AG09309 (cell line): ENCODE measurements at regions not wholly inside any gene's neighbourhood (a gene's known extent, or its start where the extent isn't known, plus 50 kb on each side); places are given as distances from the start of the nearest gene placed in this dataset.
A peak's percentile ranks its signal among the peaks of the same experiment; 100 is the strongest.
"Not testable (repeated sequence)": the region's sequence is repeated elsewhere in the genome, so short reads cannot be mapped to it uniquely, and the experiment has no call there.

Experiments used
- DNase-seq: peaks from one replicate; pipeline ENCODE4 v3.0.0-alpha.2; 2010; ENCODE audit warnings: low read depth
- H3K4me3 ChIP-seq: 2 replicates; pipeline ENCODE4 v1.5.1; 2011; ENCODE audit warnings: mild to moderate bottlenecking, low read depth, low read length, moderate library complexity; ENCODE audit not compliant: control insufficient read depth
- TF ChIP-seq, protein P1 (sequence below): IDR thresholded peaks from 2 replicates; pipeline ENCODE4 v1.5.1; 2011; ENCODE audit warnings: mild to moderate bottlenecking, low read depth, low read length, inconsistent platforms; ENCODE audit not compliant: insufficient read depth, control insufficient read depth; ENCODE audit errors: missing control alignments

DNA sequence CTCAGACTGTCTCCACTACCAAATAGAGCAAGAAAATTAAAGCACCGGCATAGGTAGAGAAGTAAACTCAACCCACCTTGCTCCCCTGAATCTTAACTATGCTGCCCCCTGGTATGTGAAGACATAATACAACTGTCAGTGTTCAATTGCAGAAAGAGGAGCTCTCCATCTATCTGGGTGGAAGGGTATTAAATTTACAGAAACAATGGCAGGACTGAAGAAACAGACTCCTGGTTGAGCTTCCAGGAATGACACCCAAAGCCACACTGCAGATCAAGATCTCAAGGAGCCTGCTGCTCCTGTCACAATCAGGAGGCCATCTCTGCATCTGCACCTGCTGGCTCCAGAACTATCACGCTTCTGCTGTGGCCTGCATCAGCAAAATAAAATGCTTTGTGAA is 132.1 kb upstream of the BMAL1 start:
- DNase-seq: no peak

DNA sequence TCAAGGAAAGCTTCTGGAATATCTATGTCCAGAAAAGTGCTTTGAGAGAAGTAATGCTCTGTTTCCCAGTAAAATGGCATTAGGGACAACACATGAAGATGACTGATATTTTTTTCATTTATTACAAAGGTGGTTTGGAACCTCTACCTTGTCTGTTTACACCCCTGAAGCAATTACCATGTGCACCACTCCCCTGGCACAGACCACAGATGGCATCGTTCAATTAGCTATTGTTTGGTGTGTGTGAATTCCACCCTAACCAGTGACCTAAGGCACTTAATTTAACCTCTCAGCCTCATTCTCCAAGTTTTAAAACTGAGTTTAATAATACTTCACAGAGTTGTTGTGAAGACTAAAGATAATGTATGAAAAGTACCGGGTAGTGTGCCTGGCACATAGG is 127.6 kb upstream of the BMAL1 start:
- no peak overlapping the region for H3K4me3 ChIP-seq
- TF ChIP-seq, protein P1, sequence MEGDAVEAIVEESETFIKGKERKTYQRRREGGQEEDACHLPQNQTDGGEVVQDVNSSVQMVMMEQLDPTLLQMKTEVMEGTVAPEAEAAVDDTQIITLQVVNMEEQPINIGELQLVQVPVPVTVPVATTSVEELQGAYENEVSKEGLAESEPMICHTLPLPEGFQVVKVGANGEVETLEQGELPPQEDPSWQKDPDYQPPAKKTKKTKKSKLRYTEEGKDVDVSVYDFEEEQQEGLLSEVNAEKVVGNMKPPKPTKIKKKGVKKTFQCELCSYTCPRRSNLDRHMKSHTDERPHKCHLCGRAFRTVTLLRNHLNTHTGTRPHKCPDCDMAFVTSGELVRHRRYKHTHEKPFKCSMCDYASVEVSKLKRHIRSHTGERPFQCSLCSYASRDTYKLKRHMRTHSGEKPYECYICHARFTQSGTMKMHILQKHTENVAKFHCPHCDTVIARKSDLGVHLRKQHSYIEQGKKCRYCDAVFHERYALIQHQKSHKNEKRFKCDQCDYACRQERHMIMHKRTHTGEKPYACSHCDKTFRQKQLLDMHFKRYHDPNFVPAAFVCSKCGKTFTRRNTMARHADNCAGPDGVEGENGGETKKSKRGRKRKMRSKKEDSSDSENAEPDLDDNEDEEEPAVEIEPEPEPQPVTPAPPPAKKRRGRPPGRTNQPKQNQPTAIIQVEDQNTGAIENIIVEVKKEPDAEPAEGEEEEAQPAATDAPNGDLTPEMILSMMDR: no peak
- no peak for DNase-seq

More for the DNA sequence above, 132.1 kb upstream of the BMAL1 start:
- no peak overlapping the region for H3K4me3 ChIP-seq
- TF ChIP-seq, protein P1: no peak

DNA sequence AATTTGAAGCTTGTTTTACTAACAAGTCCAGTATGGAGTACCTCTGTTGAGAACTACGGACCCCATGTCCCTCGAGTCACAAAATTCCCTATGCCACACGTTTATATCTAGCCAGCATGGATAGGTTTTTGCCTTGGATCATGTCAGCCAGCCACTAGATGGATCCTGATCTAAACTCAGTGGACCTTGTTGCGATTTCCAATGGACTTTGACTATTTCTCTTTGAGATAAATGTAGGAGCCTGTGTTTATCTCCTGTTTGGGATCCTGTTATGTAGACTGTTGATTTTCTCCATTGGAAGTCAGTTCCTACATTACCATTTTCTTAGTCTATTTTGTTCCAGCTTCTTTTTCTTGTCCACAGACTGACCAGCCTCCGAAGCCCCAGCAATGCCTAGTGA is 127.1 kb upstream of the BMAL1 start:
- no peak overlapping the region for H3K4me3 ChIP-seq
- DNase-seq: no peak
- TF ChIP-seq, protein P1: no peak

DNA sequence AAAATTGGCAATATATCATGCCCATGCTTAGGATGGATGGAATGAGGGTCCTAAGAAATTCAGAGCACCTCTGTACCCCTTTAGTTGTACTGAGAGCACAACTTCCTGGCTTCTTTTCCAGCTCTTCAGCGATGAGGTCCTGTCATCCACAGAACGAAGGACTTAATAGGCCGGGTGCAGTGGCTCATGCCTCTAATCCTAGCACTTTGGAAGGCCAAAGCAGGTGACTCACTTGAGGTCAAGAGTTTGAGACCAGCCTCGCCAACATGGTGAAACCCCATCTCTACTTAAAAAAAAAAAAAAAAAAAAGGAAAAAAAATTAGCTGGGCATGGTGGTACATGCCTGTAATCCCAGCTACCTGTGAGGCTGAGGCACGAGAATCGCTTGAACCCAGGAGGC is 125.3 kb upstream of the BMAL1 start:
- H3K4me3 ChIP-seq: no peak overlapping the region
- TF ChIP-seq, protein P1: no peak
- no peak for DNase-seq

DNA sequence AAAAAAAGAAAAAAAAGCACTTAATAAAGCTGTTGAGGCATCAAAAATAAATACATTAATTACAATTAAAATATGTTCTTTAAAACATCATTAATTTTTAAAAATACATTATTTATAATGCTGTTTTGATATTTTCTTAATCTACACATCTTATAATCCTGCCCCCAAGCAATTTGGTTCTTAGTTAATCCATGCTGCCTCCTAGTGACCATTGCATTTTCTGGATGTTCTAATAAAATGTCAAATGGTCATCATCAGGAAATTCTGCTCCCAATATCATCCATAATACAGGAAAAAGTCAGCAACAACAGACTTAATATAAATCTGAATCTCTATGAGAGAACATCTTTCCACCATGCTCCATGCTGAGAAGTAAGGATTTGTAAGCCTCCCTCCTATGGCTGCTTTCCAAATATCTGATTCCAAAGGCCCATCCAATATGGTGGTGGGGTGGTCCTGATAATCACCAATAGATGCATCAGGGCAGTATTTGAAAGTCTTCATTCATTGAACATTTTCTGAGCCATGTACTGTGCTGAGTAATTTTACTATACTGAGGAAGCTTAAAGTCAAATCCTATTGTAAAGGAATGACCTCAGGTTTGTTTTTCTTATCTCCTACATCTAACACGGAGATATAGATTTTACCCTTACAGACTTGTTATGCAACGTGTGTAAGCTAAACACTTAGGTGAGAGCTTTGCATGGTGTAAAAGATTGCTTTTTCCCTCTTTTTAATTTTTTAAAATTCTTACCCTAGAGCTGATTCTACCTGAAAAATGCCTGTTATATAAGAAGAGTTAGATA is 124.7 kb upstream of the BMAL1 start:
- no peak overlapping the region for H3K4me3 ChIP-seq
- DNase-seq: no peak
- TF ChIP-seq, protein P1: peak; percentile 68

DNA sequence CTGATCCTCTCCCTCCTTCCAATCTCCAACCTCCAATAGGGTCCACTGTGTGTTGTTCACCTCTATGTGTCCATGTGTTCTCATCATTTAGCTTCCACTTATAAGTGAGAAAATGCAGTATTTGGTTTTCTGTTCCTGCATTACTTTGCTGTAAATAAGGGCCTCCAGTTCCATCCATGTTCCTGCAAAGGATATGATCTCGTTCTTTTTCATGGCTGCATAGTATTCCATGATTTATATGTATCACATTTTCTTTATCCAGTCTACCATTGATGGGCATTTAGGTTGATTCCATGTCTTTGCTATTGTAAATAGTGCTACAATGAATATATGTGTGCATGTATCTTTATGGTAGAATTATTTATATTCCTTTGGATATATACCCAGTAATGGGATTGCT is 123.2 kb upstream of the BMAL1 start:
- H3K4me3 ChIP-seq, DNase-seq: not testable (repeated sequence)

DNA sequence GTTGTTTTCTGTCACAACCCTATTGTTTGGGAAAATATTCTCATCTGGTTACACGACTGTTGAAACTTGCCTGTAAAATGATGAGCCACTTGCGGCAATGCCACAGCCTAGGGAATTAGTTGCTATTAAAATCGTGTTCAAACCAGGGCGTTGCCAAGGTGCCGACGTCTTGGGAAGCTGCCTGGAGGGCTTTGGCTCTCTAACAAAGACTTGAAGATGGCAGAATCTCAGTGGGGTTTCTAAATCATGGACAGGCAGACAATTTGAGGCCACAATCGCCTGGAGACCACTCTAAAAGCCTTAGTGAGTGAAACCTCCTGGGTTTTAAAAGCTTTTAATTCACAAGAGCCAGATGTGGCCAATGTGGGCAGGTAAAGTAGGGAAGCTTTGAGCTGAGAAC is 117.2 kb upstream of the BMAL1 start:
- TF ChIP-seq, protein P1: no peak
- DNase-seq: no peak

More for the DNA sequence above, 117.2 kb upstream of the BMAL1 start:
- no peak overlapping the region for H3K4me3 ChIP-seq
